HG02938 (cell line): ENCODE measurements at regions not wholly inside any gene's neighbourhood (a gene's known extent, or its start where the extent isn't known, plus 50 kb on each side); places are given as distances from the start of the nearest gene placed in this dataset.

Source experiments
- ATAC-seq: cut with Tn5 transposase; IDR thresholded peaks from one replicate; pipeline ENCODE4 v1.9.1; 2021; ENCODE audit warnings: mild to moderate bottlenecking, moderate library complexity; ENCODE audit not compliant: unreplicated experiment

DNA sequence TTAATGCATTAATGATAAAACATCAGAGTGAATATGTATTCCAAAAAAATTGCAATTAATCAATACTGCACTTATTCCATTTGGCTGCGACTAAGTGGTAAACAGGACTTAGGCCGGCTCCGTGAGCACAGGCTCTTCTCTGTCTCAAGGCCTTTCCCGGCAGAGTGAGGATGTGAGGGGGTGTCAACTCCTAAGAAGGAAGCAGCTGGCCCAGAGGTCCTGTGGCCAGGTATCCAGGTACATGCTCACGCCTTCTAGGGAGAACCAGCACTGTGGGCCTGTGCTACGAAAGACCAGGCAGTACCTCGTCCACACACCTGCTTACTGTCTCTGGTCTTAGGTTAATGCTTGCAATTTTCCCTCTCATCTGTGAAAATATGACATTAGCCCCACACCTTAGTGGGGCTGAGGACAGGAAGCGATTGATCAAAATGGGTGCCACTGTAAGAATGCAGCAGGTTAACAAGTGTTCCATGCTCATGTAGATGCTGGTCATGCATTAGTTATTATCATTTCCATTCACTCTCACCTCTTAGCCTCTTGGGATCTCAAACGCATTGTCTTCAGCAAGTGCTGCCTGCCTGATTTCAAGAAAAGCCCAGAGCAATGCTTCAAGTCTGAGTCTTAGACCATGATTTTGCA is 175.3 kb downstream of the ABHD5 start:
- no peak for ATAC-seq

DNA sequence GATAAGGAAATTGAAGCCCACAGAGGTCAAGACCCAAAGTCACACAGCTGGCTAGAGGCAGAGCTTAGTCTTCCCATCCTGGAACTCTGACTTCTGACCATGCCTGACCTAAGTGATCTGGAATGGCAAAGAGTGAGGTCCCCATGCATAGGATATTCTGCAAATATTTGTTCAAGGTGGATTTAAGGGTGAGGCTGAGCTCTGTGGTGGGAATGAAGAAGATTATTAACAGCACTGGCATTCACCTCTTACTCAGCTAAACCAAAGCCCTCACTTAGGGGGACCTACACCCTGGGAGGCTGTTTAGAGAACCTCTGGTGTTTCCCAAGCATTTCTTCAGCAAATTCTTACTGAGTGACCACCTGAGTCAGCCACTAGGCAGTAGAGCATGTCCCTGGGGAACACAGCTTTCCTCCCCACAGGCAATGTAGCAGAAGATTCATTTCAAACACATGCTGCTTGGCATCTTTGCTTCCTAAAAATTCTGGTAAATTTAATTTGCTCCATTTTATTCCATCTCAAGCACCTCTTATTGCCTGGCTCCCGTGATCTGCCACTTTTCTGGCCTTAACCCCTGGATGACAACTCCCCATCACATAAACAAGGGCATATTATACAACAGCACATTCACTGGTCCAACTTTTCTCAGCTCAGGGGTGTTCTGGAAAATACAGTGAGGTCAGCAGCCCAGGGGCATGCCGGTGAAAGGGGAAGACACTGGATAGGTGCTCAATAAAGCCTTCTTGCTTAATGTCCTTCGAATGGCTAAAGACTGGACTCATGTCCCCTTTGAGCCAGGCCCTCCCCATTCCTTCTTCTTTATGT is 176.0 kb downstream of the ABHD5 start:
- no peak for ATAC-seq

DNA sequence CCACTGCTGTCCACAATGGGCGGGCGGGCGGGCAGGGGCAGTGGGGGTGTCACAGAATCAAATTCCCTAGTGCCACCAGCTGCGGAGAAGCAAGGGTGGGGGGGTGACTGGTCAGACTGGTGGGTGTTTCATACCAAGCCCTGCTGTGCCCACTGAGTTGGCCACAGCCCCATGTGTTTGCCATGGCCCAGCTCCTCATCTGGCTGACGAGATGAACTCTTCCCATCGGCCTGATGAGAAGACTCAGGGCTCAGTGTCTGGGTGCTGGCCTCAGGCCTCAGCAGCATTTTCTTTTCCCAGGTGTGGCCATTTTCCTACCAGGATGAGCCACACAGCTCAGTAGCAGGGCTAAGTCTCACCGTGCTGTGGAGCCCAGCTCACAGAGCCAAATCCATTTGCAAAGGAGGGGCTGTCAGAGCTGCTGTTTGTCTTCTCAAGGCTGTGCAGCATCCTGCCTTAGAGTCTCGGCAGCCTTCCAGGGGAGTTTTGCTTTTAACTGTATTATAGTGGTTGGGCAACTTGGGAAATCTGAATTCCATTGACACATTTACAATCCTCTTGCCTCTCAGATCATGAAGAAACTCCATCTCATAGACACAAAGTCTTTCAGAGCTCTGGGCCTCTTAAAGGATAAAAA is 176.8 kb downstream of the ABHD5 start:
- ATAC-seq = no peak

DNA sequence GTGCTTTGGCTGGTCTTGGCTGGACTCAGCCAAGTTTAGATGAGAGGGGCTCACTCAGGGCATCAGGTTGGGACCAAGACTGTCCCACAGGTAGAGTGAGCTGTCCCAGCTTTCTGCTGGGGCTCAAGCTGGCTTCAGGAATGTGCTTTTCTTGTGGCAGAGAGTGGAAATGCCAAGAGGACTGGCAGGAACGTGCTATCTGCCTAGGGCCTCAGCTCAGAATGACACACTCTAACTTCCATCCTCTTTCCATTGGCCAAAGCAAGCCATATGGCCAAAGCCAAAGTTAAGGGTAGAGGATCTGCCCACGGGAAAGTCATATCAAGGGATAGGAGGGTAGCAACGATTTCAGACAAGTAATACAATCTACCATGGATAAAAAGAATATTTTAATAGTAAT is 178.8 kb downstream of the ABHD5 start:
- ATAC-seq = no peak

DNA sequence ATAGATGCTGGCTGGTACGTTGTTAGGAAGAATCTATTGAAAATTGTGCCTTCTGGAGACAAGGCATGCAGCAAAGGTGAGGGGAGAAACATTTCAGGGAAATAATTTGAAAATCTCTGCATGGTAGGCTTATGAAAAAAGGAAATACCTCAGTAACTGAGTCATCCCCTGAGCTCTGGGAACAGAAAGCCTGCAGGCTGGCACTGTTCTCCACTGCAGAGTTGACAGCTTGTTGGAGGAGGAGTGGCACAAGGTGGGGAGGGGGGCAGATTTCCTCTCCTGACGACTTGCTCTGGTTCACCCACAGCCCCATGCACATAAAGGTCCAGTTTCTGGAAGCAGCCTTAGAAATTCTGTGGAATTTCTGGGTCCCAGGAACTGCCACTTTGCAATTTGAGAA is 179.4 kb downstream of the ABHD5 start:
- no peak for ATAC-seq

DNA sequence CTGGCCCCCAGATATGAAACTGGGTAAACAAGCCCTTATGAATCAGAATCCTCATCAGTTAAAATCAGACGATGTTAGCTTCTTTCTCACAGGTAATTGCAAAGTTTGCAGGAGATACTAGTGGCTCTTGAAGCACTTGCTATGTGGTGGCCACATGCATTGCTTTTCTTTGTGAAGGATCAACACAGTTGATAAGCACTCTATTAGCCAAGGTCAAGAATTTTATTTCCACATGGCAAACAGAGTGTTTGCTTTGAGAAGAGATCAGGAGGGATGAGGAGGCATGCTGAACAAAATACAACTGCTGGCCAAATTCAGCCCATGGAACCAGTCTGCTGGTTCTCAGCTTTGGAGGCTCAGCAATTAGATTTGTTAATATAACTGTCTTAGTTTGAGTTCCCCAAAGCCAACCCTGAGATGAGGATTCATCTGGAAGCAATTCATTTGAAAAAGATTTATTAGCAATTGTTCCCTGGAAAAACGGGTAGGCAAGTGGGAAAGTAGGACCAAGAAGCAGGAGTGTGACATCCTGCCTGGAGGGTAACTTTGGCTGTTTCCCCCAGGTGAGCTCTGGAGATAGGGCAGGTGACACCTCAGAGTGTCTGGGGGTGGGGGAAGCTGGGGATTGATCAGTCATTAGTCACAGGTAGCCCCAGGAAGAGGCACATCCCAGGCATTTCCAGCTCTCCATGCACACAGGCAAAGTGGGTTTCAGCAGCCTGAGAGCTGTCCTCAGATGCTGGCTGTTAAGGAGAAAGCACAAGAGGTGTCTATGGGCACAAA is 180.3 kb downstream of the ABHD5 start:
- ATAC-seq = no peak

DNA sequence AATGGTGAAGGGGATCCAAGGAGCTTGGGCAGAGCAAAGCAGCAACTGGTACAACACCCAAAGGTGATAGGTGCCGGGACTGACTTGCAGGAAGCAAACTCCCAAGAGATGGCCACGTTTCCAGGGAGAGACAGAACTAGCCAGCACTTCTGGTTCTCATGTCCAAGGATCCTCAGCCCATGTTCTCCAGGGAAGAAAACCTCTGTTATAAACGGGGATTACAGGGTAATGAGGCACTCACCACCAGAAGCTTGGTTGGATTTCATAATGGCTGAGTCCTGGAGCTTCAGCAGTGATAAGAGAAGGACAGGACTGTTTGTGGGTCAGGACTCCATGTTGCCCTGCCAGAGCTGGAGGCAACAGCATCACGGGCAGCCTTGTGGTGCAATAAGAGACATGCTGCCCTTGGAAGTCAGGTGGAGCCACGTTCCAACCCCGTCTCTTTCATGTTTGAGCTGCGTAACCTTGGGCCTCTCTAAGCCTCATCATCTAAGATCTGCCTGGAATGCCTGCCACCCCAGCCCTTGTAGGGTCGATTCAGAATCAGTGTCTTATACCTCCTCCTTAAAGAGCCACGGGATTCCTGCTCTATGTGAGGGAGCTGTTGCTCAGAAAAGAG is 181.0 kb downstream of the ABHD5 start:
- ATAC-seq = no peak

DNA sequence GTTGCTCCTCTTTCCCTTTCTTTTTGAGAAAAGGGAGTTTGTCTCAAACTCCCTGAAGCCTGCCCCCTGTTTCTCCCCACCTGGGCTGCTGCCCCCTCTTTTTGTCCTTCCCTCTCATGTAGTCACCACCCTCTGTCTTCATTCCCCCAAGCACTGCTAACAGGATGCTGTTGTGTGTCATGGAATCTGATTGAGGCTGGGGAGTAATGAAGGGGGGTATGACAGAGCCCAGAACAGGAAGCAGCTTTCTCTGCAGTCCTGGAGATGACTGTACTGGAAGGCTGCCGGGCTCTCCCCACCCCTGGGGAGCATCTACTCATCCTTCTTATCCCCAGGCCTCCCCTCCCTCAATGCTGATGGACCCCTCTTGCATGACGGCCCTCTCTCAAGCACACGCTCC is 181.6 kb downstream of the ABHD5 start:
- no peak for ATAC-seq

DNA sequence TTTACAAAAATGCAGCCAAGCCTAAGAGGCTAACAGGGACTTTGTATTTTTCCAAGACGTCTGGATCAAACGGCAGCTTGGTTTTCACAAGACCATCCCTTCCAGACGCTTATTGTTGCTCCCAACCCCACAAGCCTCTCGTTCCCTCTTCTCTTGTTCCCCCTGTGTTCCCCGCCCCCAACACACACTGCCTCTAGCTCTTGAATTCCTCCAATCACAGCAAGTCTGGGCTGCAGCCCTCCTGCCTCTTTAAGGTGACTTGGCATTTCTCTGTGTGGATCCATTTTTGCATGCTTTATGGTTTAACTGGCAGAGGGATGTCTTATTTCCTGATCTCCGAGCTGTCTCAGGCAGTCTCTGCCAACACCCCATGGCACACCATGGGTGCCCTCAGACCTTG is 182.2 kb downstream of the ABHD5 start:
- no peak for ATAC-seq

DNA sequence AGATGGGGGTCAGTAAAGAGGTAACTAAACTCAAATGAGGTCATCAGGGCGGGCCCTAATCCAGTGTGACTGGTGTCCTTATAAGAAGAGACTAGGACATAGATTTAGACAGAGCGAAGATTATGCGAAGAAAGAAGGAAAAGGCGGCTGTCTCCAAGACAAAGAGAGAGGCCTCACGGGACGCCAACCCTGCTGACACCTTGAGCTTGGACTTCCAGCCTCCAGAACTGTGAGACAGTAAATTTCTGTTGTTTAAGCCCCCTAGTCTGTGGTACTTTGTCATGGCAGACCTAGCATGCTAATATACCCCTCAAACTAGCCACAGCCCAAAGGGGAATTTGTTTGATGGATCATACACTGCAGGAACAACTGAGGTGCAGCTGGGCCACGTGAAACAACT is 183.0 kb downstream of the ABHD5 start:
- no peak for ATAC-seq

DNA sequence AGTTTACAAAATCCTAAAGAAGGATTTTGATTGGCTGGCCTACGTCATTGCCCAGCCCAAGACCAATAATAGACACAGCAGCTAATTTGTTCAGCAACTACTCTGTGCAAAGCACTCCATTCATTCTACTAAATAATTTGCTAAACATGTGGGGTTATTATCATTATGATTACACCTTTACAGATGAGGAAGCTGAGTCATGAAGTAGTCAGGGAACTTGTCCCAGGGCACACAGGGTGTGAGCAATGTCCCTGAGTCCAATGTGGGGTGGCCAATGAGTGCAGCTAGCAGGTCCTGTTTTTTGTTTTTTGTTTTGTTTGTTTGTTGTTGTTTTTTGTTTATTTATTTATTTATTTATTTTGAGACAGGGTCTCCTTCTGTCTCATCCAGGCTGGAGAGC is 183.6 kb downstream of the ABHD5 start:
- ATAC-seq = no peak

DNA sequence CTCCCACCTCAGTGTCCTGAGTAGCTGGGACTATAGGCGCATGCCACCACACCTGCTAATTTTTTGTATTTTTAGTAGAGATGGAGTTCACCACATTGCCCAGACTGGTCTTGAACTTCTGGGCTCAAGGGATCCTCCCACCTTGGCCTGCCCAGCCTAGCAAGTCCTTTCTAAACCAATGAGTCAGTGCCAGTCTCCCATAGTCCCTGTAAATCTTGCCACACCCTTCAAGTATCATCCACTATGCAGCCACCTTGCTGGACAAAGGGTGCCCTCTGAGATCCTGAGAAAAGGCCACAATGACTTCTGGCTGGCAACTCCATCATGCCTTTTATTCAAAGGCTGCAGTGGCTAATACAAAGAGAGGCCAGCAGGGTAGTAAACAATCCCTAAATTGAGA is 184.0 kb downstream of the ABHD5 start:
- no peak for ATAC-seq

DNA sequence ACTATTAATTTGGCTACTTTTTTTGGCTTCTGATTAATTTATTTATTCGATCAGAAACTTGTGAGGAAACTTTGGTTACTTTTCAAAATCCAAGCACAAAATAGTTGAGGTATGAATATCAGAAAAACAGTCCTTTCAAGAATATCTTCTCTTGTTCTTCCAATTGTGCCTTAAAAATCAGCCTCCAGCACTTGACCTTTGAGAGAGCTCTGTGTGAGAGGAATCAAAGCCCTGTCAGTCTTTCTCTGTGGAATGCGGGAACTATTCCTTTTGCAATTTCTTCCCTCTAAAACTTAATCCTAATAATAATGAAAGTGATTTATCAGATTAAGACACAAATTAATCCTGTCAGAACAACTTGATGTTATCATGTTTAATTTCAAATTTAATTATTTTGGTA is 185.9 kb downstream of the ABHD5 start:
- ATAC-seq = no peak

DNA sequence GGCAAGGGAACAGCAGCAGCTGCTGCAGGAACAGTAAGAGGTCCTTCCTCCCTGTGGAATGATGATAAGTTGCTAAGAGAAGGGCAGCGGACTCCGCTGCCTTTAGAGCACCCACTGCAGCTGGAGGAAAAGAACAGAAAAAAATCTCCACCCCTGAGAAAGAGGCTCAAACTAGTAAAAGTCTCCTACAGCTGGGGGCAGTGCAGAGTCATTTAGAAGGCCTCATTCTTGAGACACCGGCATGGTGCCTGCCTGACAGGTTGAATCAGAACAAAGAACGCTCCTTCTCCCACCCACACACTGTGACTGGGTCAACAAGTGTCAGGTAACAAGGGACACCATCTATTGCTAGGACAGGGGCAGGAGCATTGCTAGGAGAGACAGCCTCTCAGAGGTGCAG is 188.4 kb downstream of the ABHD5 start:
- ATAC-seq = no peak

DNA sequence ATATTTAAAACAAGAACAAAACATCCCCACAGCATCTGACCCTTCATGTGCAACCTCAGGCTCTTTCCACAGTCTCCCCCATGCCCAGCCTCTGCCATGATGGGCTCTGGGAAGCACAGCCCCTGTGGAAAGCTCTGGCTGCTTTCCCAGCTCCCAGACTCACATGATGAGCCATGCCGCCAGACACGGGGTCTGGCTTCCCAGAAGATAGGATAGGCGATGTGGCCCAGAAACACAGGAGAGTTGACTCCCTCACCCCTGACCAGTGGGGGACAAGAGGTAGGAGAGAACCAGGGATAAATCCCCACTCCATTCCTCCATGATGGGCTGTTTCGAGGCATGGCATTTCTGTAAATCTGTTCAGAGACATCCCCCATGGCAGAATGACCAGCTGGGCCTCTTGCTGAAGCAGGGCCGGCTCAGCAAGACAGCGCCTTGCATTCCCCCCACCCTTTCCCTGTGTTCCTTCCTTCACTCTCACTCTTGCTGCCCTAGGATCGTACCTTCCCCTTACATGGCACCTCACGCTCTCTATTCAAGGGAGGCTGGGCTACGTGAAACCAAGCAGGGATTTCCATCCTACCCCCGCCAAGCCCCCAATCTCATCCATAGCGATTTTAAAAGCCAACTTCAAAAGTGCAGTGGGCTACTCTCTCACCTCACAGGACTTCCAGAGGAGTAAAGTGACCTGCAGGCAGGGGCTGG is 192.4 kb downstream of the ABHD5 start:
- no peak for ATAC-seq

DNA sequence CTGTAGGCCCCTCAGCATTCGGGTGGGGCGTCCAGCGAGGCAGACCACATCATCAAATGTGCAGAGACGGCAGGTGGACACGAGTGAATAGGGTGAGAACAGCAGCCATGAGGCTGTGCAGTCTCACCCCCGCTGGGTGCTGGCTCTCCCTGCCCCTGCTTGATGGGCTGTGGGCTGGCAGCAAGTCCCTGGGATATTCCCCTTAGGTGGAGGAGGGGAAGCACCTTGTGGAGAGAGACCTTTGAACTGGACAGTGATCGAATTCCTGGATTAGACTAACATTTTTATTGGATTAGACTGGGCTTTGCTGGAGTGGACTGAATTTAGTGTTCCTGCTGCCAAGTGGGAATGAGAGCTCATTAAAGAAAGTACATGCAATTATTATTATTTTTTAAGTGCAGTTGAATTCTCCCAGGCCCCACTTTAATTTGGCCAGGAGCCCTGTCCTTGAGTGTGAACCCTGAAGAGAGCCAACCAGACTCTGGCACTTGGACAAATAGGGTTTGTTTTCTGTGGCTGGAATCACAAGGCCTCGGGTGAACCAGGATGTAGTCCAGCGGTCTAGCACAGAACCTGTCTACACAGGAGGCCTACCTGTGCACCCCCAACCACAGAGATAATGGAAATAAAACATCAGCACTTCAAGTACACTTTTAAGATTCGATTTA is 193.1 kb downstream of the ABHD5 start:
- ATAC-seq = no peak

DNA sequence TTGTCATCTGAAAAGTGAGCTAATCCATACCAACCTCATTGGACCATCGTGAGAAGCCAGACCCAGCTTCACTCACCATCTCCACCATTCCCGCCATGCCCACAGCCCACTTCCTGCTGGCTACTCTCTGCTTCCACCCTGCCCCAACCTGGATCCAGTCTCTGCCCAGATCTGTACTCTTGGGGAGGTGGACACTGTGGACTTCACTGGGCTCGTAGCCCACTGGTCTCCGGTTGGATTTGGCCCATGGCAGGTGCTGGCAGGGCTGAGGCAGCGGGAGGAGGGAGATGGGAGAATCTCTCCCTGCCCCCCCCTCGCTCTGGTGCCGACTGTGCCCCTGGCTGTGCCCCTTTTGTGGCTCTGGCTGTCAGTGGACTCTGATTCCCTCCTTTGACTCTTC is 193.8 kb downstream of the ABHD5 start:
- no peak for ATAC-seq

DNA sequence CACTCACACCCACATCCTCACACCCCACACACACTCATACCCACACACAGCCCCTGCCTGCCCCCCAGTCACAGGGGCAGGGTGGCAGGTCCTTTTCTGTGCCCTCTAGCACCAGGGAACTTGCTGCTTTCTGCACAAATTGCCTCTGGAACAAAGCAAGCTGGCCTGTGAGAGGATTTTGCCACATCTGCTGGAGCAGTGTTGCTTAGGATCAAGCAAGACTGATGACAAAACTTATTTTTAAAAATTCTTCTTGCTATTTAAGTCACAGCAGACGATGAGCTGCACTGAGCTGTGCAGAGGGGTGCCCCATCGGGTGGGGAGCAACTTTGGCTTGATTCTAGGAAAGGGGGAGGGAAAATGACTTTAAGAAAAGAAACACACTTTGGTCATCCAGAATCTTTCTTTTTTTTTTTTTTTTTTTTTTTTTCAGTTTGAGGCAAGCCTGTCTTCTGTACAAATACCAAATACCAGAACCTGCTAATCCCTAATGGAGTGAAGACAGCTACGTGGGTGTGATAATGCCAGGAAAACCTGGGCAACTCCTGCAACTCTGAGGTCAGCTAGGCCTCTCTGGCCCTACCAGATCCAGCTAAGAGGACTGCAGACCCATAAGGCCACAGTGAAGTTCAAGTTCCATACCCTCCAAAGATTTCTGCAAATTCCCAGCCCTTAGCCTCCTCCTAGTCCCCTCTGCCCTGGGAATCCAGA is 195.3 kb downstream of the ABHD5 start:
- ATAC-seq = no peak

DNA sequence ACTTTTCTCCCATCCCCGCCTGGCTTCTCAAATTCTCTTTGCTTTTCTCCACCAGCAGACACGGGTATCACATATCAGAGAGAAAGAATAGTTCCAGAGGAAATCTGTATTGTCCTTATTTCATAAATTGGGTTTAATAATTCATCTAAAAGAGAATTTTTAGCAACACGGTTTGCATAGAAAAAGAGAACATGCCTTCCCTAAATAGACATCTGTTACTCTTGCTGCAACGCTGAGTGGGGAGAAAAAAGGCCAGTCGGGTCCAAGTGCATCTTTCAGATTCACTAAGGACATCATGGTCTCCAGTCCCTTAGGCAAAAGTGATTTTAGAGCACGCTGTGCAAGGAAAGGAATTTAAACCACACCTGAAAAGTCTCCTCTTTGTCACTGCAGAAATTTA is 201.3 kb downstream of the ABHD5 start:
- peak; percentile 8 for ATAC-seq
